GM12865 (cell line): ENCODE measurements at regions not wholly inside any gene's neighbourhood (a gene's known extent, or its start where the extent isn't known, plus 50 kb on each side); places are given as distances from the start of the nearest gene placed in this dataset.

Source experiments
- DNase-seq: peaks from one replicate; pipeline ENCODE4 v3.0.0; 2010; ENCODE audit warnings: low read depth
- H3K4me3 ChIP-seq: 2 replicates; pipeline ENCODE4 v1.5.1; 2011; ENCODE audit warnings: mild to moderate bottlenecking, low read depth, low read length, control low read depth
- TF ChIP-seq, protein P1 (sequence below): IDR thresholded peaks from 2 replicates; pipeline ENCODE4 v1.5.1; 2011; ENCODE audit warnings: low read length, control low read depth, low read depth, inconsistent platforms; ENCODE audit not compliant: insufficient read depth; ENCODE audit errors: missing control alignments

DNA sequence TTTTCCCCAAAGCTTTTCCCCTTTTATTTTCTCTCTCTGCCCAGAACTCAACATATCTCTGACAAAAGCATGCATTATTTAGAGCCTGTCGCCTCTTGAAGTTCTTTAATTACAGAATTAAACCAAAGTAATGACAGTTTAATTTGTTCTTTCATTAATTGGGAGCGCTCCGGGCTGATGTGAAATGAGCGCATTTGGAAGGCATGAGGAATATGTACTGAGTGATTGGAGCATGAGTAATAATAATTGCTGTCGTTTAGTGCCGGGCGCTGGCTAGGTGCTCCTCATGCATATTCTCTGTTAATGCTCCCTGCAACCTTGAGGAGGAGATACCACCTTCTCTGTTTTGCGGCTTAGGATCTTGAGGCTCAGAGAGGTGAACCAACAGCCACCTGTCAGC is 120.5 kb downstream of the SLC25A47 start:
- no peak overlapping the region for H3K4me3 ChIP-seq
- TF ChIP-seq, protein P1, sequence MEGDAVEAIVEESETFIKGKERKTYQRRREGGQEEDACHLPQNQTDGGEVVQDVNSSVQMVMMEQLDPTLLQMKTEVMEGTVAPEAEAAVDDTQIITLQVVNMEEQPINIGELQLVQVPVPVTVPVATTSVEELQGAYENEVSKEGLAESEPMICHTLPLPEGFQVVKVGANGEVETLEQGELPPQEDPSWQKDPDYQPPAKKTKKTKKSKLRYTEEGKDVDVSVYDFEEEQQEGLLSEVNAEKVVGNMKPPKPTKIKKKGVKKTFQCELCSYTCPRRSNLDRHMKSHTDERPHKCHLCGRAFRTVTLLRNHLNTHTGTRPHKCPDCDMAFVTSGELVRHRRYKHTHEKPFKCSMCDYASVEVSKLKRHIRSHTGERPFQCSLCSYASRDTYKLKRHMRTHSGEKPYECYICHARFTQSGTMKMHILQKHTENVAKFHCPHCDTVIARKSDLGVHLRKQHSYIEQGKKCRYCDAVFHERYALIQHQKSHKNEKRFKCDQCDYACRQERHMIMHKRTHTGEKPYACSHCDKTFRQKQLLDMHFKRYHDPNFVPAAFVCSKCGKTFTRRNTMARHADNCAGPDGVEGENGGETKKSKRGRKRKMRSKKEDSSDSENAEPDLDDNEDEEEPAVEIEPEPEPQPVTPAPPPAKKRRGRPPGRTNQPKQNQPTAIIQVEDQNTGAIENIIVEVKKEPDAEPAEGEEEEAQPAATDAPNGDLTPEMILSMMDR, result no peak
- no peak for DNase-seq

DNA sequence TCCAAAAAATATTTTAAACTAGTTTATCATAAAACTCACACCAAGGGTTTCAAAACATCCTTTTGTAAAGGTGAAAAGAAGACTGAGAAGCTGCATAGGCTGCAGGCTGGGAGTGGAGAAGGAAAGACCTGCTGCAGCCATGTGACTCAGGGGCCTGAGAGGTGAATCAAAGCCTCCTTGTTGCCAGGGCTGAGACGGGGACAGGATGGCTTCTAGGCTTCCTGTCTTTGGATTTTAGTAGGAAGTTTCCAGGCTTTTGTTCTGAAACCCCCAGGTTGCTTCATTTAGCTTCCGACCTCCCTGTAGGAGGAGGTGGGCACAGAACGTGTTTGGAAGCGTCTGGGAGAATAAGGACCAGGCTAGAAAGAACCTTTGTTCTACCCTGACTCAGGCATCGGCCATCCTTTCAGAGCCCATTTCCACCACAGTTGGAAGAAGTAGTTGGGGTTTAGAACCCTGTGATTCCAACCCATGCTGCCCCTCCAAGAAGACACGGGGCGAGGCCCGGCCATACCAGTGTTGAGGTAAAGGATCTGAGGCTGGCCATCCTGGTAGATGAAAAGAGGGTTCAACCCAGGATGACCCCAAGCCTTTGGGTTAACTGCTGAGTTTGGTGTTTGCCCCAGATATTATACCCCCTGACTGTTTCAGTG is 122.4 kb downstream of the SLC25A47 start:
- no peak for DNase-seq
- TF ChIP-seq, protein P1, result no peak
- no peak overlapping the region for H3K4me3 ChIP-seq

DNA sequence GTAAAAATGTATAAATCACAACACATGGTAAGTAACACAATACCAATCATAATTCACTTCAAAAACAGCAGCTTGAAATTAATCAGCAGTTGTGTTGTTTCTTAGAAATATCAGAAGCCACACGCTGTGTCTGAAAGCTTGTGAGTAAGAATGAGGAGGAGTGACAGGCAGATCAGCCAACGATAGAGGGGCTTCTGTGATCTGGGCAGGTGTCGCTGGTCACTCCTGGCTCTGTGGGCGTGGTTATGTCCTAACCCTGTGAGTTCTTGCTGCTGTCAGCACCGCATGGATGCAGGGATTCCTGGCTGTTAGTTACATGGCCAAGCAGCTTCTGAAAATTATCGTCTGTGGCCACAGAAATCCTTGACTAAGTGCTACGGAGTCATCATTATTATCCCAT is 123.4 kb downstream of the SLC25A47 start:
- no peak for DNase-seq
- no peak overlapping the region for H3K4me3 ChIP-seq
- TF ChIP-seq, protein P1, result no peak

GRCh38 chr14:100448376-100448775 is 125.2 kb downstream of the SLC25A47 start:
- DNase-seq, result no peak
- TF ChIP-seq, protein P1, result no peak
- no peak overlapping the region for H3K4me3 ChIP-seq

- TF ChIP-seq, protein P1, result no peak
- no peak overlapping the region for H3K4me3 ChIP-seq
- no peak for DNase-seq
These were observed 126.3 kb downstream of the SLC25A47 start for GRCh38 chr14:100449225-100449987.

- H3K4me3 ChIP-seq, result no peak overlapping the region
- TF ChIP-seq, protein P1, result no peak
- DNase-seq, result no peak
These were observed 126.9 kb downstream of the SLC25A47 start for GRCh38 chr14:100450049-100450448.
